Esophagus squamous epithelium (tissue), 5 donors: ENCODE measurements at regions not wholly inside any gene's neighbourhood (a gene's known extent, or its start where the extent isn't known, plus 50 kb on each side); places are given as distances from the start of the nearest gene placed in this dataset.

ENCODE experiments used
- DNase-seq: peaks from one replicate; lab custom pipeline; 2025; lab: John Stamatoyannopoulos, UW
- H3K27ac ChIP-seq, 4 donors: fragments of 200-600 bp; sonication (generic); one replicate each; pipeline ENCODE4 v1.5.1; 2016 to 2019; ENCODE audit warnings: mild to moderate bottlenecking in 1 of 4
- H3K27me3 ChIP-seq, 4 donors: fragments of 200-600 bp; sonication (generic); 1 replicate in 3 of 4; 2 replicates in 1 of 4; pipeline versions ENCODE4 v1.5.1 to v1.6.0; 2017 to 2021; ENCODE audit warnings: antibody characterized with exemption in 1 of 4
- H3K36me3 ChIP-seq, 3 donors: fragments of 200-600 bp; sonication (generic); one replicate each; pipeline ENCODE4 v1.5.1; 2016 to 2019
- H3K4me1 ChIP-seq, 3 donors: fragments of 200-600 bp; sonication (generic); one replicate each; pipeline ENCODE4 v1.5.1; 2017 to 2019
- H3K4me3 ChIP-seq, 4 donors: fragments of 200-600 bp; sonication (generic); 1 replicate in 3 of 4; 2 replicates in 1 of 4; pipeline ENCODE4 v1.5.1; 2016 to 2019; ENCODE audit warnings: mild to moderate bottlenecking in 2 of 4, moderate library complexity in 1 of 4
- H3K9me3 ChIP-seq, 3 donors: fragments of 200-600 bp; sonication (generic); one replicate each; pipeline ENCODE4 v1.5.1; 2016 to 2019
- CTCF ChIP-seq, 6 experiments: fragments of 450-650 bp in 4 of 6; fragments of 200-600 bp in 2 of 6; sonication (generic) in 2 of 6; IDR thresholded peaks; one replicate each; pipeline ENCODE4 v1.5.1; 2016 to 2019; ENCODE audit warnings: antibody characterized with exemption in 6 of 6, mild to moderate bottlenecking in 4 of 6, moderate library complexity in 4 of 6
- POLR2A ChIP-seq, 4 donors: fragments of 450-650 bp; IDR thresholded peaks; one replicate each; pipeline ENCODE4 v1.6.1; 2017; ENCODE audit warnings: antibody characterized with exemption in 4 of 4, mild to moderate bottlenecking in 4 of 4, moderate library complexity in 3 of 4
- WGBS, 2 donors: methylation state at CpG; one replicate each; pipeline ENCODE4 v1.1.5; 2018; 5-methylcytosine and 5-hydroxymethylcytosine counted together
- intact Hi-C: fragments of 100-400 bp; cut with DNase I; formaldehyde crosslinking; loops from one replicate; pipeline ENCODE4 v1.15.0; 2022
- donor health status: DM: yes; HTN: yes; CAD: no.

GRCh38 chr14:43172899-43173548 is 1334.1 kb downstream of the FSCB start:
- H3K9me3 ChIP-seq: no peaks in the 10 kb centered on the region
- no peak for DNase-seq
- H3K36me3 ChIP-seq: no peaks in the 10 kb centered on the region
- intact Hi-C loops: no loop called here
- H3K4me3 ChIP-seq: no peak overlapping the region
- TF ChIP-seq CTCF (IDR thresholded peaks at IDR 0.05) (no peak), POLR2A (IDR thresholded peaks at IDR 0.05) (no peak)
- no peak overlapping the region for H3K27ac ChIP-seq
- no peaks in the 10 kb centered on the region for H3K4me1 ChIP-seq
- H3K27me3 ChIP-seq: no peaks in the 10 kb centered on the region

GRCh38 chr14:43169722-43170121 is 1337.4 kb downstream of the FSCB start:
- no peaks in the 10 kb centered on the region for H3K9me3 ChIP-seq
- 58 to 63% methylated on average over 2 of the region's 2 CpGs for WGBS, 2 donors
- H3K27ac ChIP-seq: no peak overlapping the region
- intact Hi-C loops: no loop called here
- no peaks in the 10 kb centered on the region for H3K36me3 ChIP-seq
- H3K4me3 ChIP-seq: no peak overlapping the region
- DNase-seq: no peak
- no peaks in the 10 kb centered on the region for H3K27me3 ChIP-seq
- H3K4me1 ChIP-seq: no peaks in the 10 kb centered on the region
- no peak for TF ChIP-seq CTCF (IDR thresholded peaks at IDR 0.05)
- TF ChIP-seq POLR2A (IDR thresholded peaks at IDR 0.05): no peak

- no peak overlapping the region for H3K27ac ChIP-seq
- no peaks in the 10 kb centered on the region for H3K27me3 ChIP-seq
- intact Hi-C loops: no loop called here
- TF ChIP-seq POLR2A (IDR thresholded peaks at IDR 0.05): no peak
- no peak for TF ChIP-seq CTCF (IDR thresholded peaks at IDR 0.05)
- DNase-seq: no peak
- no peaks in the 10 kb centered on the region for H3K9me3 ChIP-seq
- no peak overlapping the region for H3K4me3 ChIP-seq
- no peaks in the 10 kb centered on the region for H3K4me1 ChIP-seq
- 47 to 54% methylated on average over 1 of the region's 1 CpG for WGBS, 2 donors
- no peaks in the 10 kb centered on the region for H3K36me3 ChIP-seq
These were observed 1338.6 kb downstream of the FSCB start for GRCh38 chr14:43168371-43168925.

GRCh38 chr14:43166163-43166562 is 1340.9 kb downstream of the FSCB start:
- intact Hi-C loops: no loop called here
- H3K27me3 ChIP-seq: no peaks in the 10 kb centered on the region
- DNase-seq: no peak
- no peak overlapping the region for H3K4me3 ChIP-seq
- H3K27ac ChIP-seq: no peak overlapping the region
- no peaks in the 10 kb centered on the region for H3K9me3 ChIP-seq
- no peak for TF ChIP-seq CTCF (IDR thresholded peaks at IDR 0.05)
- no peak for TF ChIP-seq POLR2A (IDR thresholded peaks at IDR 0.05)
- no peaks in the 10 kb centered on the region for H3K36me3 ChIP-seq
- WGBS, 2 donors: 76 to 82% methylated on average over 2 of the region's 2 CpGs
- no peaks in the 10 kb centered on the region for H3K4me1 ChIP-seq

- Histone ChIP-seq H3K4me3 (no peak overlapping the region), H3K4me1 (no peaks in the 10 kb centered on the region), H3K27me3 (no peaks in the 10 kb centered on the region), H3K27ac (no peak overlapping the region), H3K9me3 (no peaks in the 10 kb centered on the region), H3K36me3 (no peaks in the 10 kb centered on the region)
- TF ChIP-seq CTCF (IDR thresholded peaks at IDR 0.05) (no peak), POLR2A (IDR thresholded peaks at IDR 0.05) (no peak)
- no peak for DNase-seq
- intact Hi-C loops: no loop called here
- WGBS, 2 donors: 84 to 92% methylated on average over 2 of the region's 2 CpGs
These were observed 1341.4 kb downstream of the FSCB start for GRCh38 chr14:43165651-43166050.
